ENCODE measurements at regions not wholly inside any gene's neighbourhood (a gene's known extent, or its start where the extent isn't known, plus 50 kb on each side); places are given as distances from the start of the nearest gene placed in this dataset.

- TF ChIP-seq TARDBP (IDR thresholded peaks at IDR 0.05): no peak
- TF ChIP-seq FOXM1 (IDR thresholded peaks at IDR 0.05; ENCODE audit: borderline replicate concordance): no peak
- TF ChIP-seq PKNOX1 (IDR thresholded peaks at IDR 0.05): no peak
- no peak for TF ChIP-seq FOXK2 (IDR thresholded peaks at IDR 0.05)
- TF ChIP-seq ZNF384 (IDR thresholded peaks at IDR 0.05): no peak
- TF ChIP-seq L3MBTL2 (conservative IDR thresholded peaks at IDR 0.05): no peak
- TF ChIP-seq SUZ12 (IDR thresholded peaks at IDR 0.05): no peak
- TF ChIP-seq NFRKB (IDR thresholded peaks at IDR 0.05): no peak
- TF ChIP-seq ARNT (IDR thresholded peaks at IDR 0.05): no peak
- no peak for TF ChIP-seq CTBP1 (IDR thresholded peaks at IDR 0.05; ENCODE audit: borderline replicate concordance)
- TF ChIP-seq HDGF (IDR thresholded peaks at IDR 0.05; ENCODE audit: borderline replicate concordance): no peak
- no peak for TF ChIP-seq FOXA1 (IDR thresholded peaks at IDR 0.05)
Measured at GRCh38 chr5:50299896-50300295, 141.2 kb downstream of the EMB start.
